Skeletal muscle tissue (tissue), 3 donors: ENCODE measurements at regions not wholly inside any gene's neighbourhood (a gene's known extent, or its start where the extent isn't known, plus 50 kb on each side); places are given as distances from the start of the nearest gene placed in this dataset.

Experiments used
- H3K27ac ChIP-seq: one replicate; pipeline ENCODE4 v1.7.0; 2013; ENCODE audit warnings: mild to moderate bottlenecking, low read depth, low read length, inconsistent platforms
- H3K27me3 ChIP-seq, 3 donors: one replicate each; pipeline ENCODE4 v1.7.0; 2013; ENCODE audit warnings: low read length in 3 of 3; ENCODE audit not compliant: control insufficient read depth in 3 of 3, insufficient read depth in 3 of 3
- H3K36me3 ChIP-seq, 3 donors: one replicate each; pipeline ENCODE4 v1.7.0; 2013; ENCODE audit warnings: low read length in 3 of 3; ENCODE audit not compliant: control insufficient read depth in 3 of 3, insufficient read depth in 3 of 3
- H3K4me1 ChIP-seq, 3 donors: one replicate each; pipeline ENCODE4 v1.7.0; 2013; ENCODE audit warnings: low read length in 3 of 3, mild to moderate bottlenecking in 3 of 3; ENCODE audit not compliant: control insufficient read depth in 3 of 3, insufficient read depth in 3 of 3
- H3K4me3 ChIP-seq, 3 donors: one replicate each; pipeline ENCODE4 v1.7.0; 2013; ENCODE audit warnings: low read length in 3 of 3
- H3K9ac ChIP-seq, 3 donors: one replicate each; pipeline ENCODE4 v1.7.0; 2013; ENCODE audit warnings: low read length in 3 of 3, mild to moderate bottlenecking in 3 of 3, moderate library complexity in 2 of 3, low read depth in 1 of 3
- H3K9me3 ChIP-seq, 3 donors: one replicate each; pipeline ENCODE4 v1.7.0; 2013; ENCODE audit warnings: low read length in 3 of 3; ENCODE audit not compliant: control insufficient read depth in 3 of 3
- donor health status: Osteomylitis.

DNA sequence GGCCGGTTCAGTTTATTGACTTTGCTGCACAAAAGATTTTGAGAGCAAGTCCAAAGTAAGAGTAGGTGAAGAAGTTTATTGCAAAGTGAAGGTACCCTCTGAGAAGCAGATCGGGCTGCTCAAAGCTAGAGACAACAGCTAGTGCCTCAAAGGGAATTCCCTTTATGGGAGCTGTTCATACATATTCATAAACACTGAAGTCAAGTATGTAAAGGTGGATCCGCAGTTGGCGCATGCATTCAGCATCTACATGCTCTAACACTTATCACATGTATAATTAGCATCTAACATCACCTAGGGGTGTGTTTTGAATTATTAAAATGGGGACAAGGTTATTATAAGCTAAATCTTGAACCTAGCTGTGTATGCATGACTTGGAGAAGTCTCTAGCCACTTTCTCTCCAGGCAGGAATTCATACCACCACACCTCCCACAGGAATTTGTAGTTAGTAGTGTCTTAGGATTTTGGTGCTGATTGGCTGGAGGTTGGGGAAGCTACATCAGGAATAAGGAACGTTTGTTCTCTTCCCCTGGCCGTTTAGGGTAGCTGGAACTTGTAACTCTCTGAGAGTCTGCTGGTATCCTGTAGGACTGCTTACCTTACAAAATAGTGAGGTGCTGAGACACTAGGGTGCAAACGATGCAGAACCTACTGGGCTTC lies 1633.9 kb downstream of the GRIK2 start:
- Histone ChIP-seq H3K9ac (no peak overlapping the region), H3K27me3 (no peaks in the 10 kb centered on the region)

DNA sequence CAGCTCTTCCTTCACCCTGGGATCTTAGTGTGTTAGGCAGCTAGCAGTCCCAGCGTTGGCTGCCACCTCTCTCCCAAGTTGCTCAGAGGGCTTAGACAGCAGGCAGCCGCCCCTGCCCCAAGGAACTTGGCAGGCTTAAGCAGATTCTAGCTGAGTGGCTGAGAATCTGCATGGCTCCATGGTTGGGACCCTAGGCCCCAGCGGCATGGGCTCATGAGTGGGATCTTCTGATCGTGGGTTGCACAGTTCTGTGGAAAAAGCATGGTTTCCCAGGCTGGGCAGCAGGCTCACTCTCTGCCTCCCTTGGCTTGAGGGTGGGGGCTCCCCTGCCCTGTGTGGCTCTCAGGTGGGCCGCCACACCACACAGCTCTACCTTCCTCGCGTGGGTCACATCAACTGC lies 1624.9 kb downstream of the GRIK2 start:
- no peaks in the 10 kb centered on the region for H3K9me3 ChIP-seq
- H3K36me3 ChIP-seq: no peaks in the 10 kb centered on the region
- H3K4me1 ChIP-seq: no peaks in the 10 kb centered on the region
- no peak overlapping the region for H3K27ac ChIP-seq
- H3K27me3 ChIP-seq: no peaks in the 10 kb centered on the region
- no peak overlapping the region for H3K4me3 ChIP-seq
- no peak overlapping the region for H3K9ac ChIP-seq

More for the DNA sequence above, 1633.9 kb downstream of the GRIK2 start:
- H3K36me3 ChIP-seq: no peaks in the 10 kb centered on the region
- no peak overlapping the region for H3K27ac ChIP-seq
- H3K9me3 ChIP-seq: no peaks in the 10 kb centered on the region
- no peak overlapping the region for H3K4me3 ChIP-seq
- H3K4me1 ChIP-seq: no peaks in the 10 kb centered on the region

DNA sequence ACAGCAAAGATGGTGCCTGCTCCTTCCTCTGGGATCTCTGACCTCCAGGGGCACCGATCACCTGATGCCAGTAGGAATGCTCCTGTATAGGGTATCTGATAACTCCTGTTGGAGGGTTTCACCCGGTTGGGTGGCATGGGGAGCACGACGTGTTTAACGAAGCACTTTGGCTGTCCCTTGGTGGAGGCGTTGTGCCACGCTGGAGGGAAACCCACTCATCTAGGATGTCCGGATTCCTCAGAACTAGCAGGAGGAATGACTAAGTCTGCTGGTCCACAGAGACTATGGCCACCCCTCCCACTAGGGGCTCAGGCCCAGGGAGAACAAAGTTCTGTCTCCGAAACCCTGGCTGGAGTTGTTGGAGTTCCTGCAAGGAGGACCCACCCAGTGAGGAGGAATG lies 1624.4 kb downstream of the GRIK2 start:
- Histone ChIP-seq H3K27ac (no peak overlapping the region), H3K27me3 (no peaks in the 10 kb centered on the region), H3K4me1 (no peaks in the 10 kb centered on the region), H3K9ac (no peak overlapping the region), H3K9me3 (no peaks in the 10 kb centered on the region), H3K4me3 (no peak overlapping the region), H3K36me3 (no peaks in the 10 kb centered on the region)

DNA sequence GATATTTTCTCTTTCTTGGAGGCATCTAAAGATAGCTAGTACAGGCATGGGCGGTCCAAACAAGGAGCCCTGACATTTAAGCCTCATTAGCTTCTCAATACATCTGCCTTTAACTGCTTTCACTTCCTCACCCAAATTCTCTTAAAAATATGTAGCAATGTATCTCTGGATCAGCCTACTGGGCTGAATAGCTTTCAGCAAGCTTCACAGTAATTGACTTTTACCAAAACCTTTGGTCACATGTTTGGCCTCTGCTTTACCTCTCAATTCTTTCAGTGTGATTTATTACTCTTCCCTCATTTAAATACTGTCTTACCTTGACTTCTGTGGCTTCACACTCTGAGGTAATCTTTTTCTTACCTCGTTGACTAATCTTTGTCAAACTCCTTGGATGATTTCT lies 1618.1 kb downstream of the GRIK2 start:
- H3K27ac ChIP-seq: no peak overlapping the region
- no peak overlapping the region for H3K9ac ChIP-seq
- no peaks in the 10 kb centered on the region for H3K27me3 ChIP-seq
- H3K9me3 ChIP-seq: no peaks in the 10 kb centered on the region
- no peaks in the 10 kb centered on the region for H3K4me1 ChIP-seq
- no peaks in the 10 kb centered on the region for H3K36me3 ChIP-seq
- H3K4me3 ChIP-seq: no peak overlapping the region

DNA sequence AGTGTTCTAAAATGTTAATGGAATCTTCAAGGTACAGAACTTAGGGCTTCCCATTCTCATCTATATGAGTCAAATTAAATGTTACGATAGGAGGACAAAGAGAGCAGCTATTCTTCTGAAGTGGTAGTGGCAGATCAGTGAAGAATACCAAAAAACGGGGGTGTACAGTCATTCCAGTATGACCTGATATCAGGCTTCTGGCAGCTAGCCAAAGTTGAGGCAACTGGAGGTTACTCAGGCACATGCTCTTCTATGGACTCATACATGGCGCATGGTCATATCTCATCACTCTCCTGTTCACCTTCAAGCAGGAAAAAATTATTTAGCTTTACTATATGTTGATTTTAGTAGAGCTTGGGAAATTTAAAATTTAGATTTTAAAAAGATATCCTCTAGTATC lies 1608.8 kb downstream of the GRIK2 start:
- Histone ChIP-seq H3K4me1 (no peaks in the 10 kb centered on the region), H3K9me3 (no peaks in the 10 kb centered on the region), H3K4me3 (no peak overlapping the region), H3K27ac (no peak overlapping the region), H3K36me3 (no peaks in the 10 kb centered on the region), H3K27me3 (no peaks in the 10 kb centered on the region), H3K9ac (no peak overlapping the region)

DNA sequence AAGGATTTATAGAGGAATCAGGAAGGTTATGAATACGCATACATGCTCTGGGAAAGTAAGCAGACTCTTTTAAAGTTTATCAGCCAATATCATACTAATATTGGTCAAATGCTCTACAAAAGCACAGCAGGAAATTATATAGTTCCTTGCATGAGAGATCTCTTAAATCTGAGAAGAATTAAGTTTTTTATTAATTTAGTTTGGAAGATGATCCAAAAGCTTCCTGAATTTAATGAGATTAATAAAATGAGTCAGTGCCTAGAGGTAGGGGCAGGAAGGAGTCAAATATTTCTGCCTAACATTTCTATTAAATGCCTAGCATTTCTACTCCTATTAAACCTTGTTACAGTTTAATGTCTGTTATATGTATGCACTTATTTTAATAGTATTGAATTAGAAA lies 1608.2 kb downstream of the GRIK2 start:
- Histone ChIP-seq H3K9ac (no peak overlapping the region), H3K4me1 (no peaks in the 10 kb centered on the region), H3K4me3 (no peak overlapping the region)

DNA sequence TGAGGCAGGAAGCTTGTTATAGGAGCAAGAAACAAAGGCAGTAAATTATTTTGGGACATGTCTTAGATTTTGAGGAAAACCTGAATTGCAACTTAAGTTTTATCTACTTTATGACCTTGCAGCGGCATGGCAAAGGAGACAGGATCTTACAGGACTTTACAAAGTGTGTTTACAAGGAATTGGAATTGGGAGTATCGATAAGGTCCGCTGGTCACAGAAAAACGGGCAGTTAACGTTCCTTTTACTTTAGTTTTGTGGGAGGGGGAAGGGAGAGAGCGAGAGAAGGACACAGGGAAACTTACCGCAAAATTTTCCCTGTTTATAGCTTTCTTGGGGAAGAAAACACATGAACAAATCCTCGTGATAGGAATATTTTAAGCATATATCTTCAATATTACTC lies 1607.2 kb downstream of the GRIK2 start:
- no peaks in the 10 kb centered on the region for H3K9me3 ChIP-seq
- no peak overlapping the region for H3K4me3 ChIP-seq
- no peaks in the 10 kb centered on the region for H3K27me3 ChIP-seq
- no peak overlapping the region for H3K27ac ChIP-seq
- no peaks in the 10 kb centered on the region for H3K36me3 ChIP-seq
- H3K9ac ChIP-seq: no peak overlapping the region
- no peaks in the 10 kb centered on the region for H3K4me1 ChIP-seq

More for the DNA sequence above, 1608.2 kb downstream of the GRIK2 start:
- H3K27ac ChIP-seq: no peak overlapping the region
- no peaks in the 10 kb centered on the region for H3K9me3 ChIP-seq
- H3K27me3 ChIP-seq: no peaks in the 10 kb centered on the region
- no peaks in the 10 kb centered on the region for H3K36me3 ChIP-seq

DNA sequence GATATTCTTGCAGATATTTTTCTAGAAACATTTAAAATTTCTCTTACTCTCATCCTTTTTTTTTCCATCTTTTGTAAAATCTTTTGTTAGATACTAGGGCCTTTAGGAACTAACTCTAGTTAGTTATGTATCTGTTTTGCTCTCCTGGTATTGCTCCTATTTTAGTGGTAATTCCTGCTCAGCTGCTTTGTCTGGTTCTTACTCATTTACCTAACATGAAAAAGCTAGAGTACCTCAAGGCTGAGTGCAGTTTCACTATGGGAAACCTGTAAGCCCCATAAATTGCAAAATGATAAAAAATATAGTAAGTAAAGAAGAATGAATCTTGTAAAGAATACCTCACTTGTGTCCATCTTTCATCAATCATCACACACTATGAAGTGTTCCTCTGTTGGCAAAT lies 1602.0 kb downstream of the GRIK2 start:
- H3K27me3 ChIP-seq: no peaks in the 10 kb centered on the region
- H3K36me3 ChIP-seq: no peaks in the 10 kb centered on the region
- H3K9me3 ChIP-seq: no peaks in the 10 kb centered on the region
- no peak overlapping the region for H3K9ac ChIP-seq
- H3K27ac ChIP-seq: no peak overlapping the region
- no peak overlapping the region for H3K4me3 ChIP-seq
- no peaks in the 10 kb centered on the region for H3K4me1 ChIP-seq

DNA sequence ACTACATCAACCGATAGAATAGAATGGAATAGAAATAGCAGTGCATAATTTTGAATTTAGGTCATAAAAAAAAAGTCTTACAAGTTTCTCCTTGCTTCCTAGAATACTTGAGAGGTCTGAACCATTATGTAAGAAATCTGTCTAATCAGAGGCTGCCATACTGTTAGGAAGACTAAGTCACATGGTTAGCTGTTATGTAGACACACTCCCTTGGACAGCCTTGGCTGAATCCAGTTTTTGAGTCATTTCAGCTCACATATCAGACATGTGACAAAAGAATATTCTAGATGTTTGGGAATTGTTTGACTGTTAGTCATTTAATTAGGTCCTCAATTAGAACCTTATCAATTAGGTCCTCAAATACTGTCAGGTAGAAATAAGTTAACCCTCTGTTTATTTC lies 1601.4 kb downstream of the GRIK2 start:
- no peak overlapping the region for H3K9ac ChIP-seq
- no peaks in the 10 kb centered on the region for H3K27me3 ChIP-seq
- H3K27ac ChIP-seq: no peak overlapping the region
- H3K9me3 ChIP-seq: no peaks in the 10 kb centered on the region
- no peaks in the 10 kb centered on the region for H3K4me1 ChIP-seq
- no peak overlapping the region for H3K4me3 ChIP-seq
- no peaks in the 10 kb centered on the region for H3K36me3 ChIP-seq

DNA sequence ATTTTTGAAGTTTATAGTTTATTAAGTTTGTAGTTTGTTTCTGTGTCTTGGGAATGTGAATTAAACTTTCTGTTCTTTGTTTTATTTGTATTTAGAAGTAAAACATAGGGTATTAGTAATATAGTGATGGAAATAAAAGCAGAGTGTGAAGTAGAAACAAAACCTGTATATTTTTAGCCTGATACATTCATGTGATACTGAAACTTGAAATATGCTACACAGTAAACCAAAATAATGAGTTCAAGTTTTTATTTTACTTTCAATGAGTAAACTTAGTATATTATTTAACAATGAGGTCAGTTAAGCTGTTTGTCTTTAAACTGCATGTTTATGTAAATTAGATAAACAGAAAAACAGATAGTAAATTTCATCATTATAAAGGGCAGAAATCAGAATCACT lies 1592.6 kb downstream of the GRIK2 start:
- no peaks in the 10 kb centered on the region for H3K27me3 ChIP-seq

More for the DNA sequence above, 1592.6 kb downstream of the GRIK2 start:
- Histone ChIP-seq H3K4me1 (no peaks in the 10 kb centered on the region), H3K36me3 (no peaks in the 10 kb centered on the region), H3K9ac (no peak overlapping the region), H3K4me3 (no peak overlapping the region), H3K27ac (no peak overlapping the region), H3K9me3 (no peaks in the 10 kb centered on the region)
